ENCODE measurements at regions not wholly inside any gene's neighbourhood (a gene's known extent, or its start where the extent isn't known, plus 50 kb on each side); places are given as distances from the start of the nearest gene placed in this dataset.
"Not testable (repeated sequence)": the region's sequence is repeated elsewhere in the genome, so short reads cannot be mapped to it uniquely, and the experiment has no call there.

- DNase-seq, result no peak
Observed at GRCh38 chr20:41783423-41784208, 165.4 kb upstream of the CHD6 start.

- no peak for DNase-seq
Observed at GRCh38 chr20:41782730-41783406, 164.7 kb upstream of the CHD6 start.

- DNase-seq, result no peak
Observed at GRCh38 chr20:41782255-41782654, 164.1 kb upstream of the CHD6 start.

DNA sequence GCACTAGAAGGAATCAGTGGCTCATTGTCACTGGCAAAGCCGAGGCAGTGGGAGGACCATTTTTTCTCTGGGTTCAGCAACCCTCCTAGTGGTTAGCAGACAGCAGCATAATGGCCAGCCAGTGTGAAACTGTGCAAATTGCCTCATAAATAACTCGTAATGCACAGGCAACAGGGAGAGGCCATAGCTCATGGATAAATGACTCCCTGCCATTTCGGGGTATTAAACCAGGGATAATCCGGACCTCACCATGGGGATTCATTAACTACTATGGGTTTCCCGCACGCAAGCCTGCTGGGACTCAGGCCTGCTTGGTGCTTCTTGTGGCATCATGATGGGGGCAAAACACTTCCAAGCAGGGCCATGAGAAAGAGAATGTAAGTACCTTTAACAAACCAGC, 158.2 kb upstream of the CHD6 start:
- no peak for DNase-seq

GRCh38 chr20:41774291-41774690, 156.1 kb upstream of the CHD6 start:
- DNase-seq, result no peak

- no peak for DNase-seq
Observed at GRCh38 chr20:41770965-41771364, 152.8 kb upstream of the CHD6 start.

GRCh38 chr20:41770427-41770826, 152.2 kb upstream of the CHD6 start:
- no peak for DNase-seq

- DNase-seq, result no peak
Observed at GRCh38 chr20:41769592-41770018, 151.4 kb upstream of the CHD6 start.

- no peak for DNase-seq
Observed at GRCh38 chr20:41750137-41750536, 132.0 kb upstream of the CHD6 start.

GRCh38 chr20:41748756-41749582, 130.8 kb upstream of the CHD6 start:
- no peak for DNase-seq

DNA sequence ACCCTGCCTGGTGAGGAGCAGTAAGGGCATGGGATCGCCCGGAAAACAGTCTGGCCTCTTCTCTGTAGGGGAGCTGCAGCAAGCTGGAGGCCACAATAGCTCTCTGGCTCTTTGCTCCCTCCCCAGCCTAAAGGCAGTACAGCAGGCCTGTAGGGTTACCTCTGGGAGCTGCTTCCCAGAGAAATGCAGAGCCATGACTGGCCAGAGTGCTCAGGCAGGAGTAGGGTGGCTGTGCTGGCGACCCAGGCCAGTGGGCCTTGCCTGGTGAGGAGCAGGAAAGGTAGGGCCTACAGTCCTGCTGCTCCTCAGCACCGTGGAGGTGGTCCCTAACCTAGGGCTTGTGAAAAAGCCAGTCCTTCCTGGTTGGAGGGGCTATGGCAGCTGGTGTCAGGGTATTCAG, 129.9 kb upstream of the CHD6 start:
- DNase-seq, result no peak

GRCh38 chr20:41747226-41747625, 129.0 kb upstream of the CHD6 start:
- no peak for DNase-seq

DNA sequence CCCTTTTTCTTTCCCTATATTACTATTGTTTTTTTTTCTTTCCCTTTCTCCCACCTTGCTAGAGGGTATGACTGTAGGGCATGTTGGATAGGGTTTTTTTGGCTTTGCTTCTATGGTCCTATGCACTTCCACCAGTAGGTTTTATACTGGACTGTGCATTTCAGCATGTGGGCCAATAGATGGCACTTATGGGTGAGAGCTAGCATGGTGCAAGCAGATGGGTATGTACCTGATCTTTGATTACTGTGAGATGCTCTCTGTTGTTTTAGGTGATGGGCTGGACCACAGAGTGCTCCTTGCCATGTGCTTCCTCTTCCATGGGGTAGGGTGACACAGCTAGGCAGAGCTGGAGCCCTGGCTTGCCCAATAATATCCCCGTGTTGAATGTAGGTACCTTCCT, 128.5 kb upstream of the CHD6 start:
- DNase-seq, result no peak

DNA sequence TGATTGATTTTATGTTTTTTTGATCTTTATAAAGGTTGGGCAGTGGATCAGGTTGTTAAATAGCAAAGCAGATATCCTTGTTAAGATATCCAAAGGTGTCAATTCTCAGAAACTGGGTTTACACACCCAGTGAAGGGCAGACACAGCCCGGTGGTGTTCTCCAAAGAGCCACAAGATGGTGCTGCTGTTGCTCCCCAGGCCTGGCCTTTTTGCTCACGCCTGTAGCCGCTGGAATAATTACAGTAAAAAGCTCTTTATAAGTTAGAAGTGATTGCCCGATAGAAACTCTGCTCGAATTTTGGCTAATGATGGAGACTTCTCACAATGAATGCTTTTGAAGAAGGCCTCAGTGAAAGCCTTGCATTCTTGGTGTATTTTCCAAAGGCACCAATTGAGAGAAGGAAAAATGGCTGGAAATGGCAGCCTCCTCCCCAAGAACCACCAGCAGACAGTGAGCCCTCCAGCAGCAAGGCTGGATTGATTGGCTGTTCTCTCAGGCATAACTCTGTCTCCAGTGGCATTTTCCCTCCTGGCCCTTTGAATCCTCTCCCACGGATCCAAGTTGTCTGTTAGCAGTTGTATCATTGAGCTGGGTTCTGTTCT, 120.5 kb upstream of the CHD6 start:
- peak; percentile 50 for DNase-seq

GRCh38 chr20:41735949-41736348, 117.8 kb upstream of the CHD6 start:
- no peak for DNase-seq

DNA sequence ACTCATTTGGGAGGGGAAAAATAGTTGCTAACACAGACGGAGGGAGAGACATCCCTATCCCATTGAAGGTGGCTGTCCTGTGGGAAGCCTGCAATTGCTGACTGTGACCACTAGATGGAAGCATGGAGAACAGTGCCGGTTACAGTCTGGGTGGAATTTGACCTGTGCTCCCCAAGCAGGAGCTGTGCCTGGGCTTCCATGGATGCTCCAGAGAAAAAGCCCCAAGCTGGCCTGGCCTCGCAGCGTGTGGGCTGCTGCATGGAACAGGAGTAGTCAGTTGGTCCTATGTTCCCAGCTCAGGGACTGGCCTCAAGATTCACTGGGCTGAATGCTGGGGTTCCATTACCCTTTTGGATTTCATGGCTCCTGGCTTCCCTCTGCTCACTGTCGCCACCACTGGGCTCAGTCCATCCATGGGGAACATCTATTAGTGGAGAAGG, 116.3 kb upstream of the CHD6 start:
- peak; percentile 61 for DNase-seq

DNA sequence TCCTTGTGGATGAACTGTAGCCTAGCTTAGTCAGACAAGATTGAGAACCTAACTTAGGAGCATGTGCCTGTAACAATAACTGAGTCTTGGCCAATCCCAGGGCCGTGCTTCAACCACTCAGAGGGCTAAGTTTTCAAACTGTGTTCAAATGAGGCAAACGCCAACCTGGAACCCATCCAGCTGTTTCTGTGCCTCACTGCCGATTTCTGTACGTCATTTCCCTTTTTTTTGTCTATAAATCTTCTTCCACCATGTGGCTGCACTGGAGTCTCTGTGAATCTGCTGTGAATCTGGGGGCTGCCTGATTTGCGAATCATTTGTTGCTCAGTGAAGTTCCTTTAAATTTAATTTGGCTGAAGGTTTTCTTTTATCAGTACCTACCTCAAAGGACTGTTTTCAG, 115.0 kb upstream of the CHD6 start:
- peak; percentile 13 for DNase-seq

DNA sequence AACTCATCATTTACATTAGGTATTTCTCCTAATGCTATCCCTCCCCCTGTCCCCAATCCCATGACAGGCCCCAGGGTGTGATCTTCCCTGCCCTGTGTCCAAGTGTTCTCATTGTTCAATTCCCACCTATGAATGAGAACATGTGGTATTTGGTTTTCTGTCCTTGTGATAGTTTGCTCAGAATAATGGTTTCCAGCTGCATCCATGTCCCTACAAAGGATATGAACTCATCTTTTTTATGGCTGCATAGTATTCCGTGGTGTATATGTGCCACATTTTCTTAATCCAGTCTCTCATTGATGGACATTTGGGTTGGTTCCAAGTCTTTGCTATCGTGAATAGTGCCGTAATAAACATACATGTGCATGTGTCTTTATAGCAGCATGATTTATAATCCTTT, 113.0 kb upstream of the CHD6 start:
- not testable (repeated sequence) for DNase-seq

DNA sequence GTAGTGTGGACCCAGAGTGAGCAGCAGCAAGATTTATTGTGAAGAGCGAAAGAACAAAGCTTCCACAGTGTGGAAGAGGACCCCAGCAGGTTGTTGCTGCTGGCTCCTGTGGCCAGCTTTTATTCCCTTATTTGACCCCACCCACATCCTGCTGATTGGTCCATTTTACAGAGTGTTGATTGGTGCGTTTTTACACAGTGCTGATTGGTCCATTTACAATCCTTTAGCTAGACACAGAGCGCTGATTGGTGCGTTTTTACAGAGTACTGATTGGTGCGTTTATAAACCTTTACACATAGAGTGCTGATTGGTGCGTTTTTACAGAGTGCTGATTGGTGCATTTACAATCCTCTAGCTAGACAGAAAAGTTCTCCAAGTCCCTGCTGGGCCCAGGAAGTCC, 109.5 kb upstream of the CHD6 start:
- not testable (repeated sequence) for DNase-seq

DNA sequence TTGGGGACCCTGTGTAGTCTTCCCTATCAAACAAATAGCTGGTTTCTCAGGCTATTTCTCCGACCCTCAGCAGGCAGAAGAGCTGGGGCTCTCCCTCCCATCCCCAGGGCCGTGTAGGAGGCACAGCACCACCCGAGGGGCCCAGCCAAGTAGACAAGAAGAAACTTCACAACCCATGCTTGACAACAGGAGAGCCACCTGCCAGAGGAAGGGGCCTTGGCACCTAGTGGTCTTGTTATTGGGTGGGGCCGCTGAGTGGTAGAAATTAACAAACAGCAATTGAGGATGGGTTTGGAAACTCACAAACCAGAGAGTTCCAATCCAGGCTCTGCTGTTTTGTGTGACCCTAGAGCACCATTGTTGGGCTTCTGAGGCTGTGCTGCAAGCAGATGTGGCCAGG, 108.5 kb upstream of the CHD6 start:
- DNase-seq, result no peak

DNA sequence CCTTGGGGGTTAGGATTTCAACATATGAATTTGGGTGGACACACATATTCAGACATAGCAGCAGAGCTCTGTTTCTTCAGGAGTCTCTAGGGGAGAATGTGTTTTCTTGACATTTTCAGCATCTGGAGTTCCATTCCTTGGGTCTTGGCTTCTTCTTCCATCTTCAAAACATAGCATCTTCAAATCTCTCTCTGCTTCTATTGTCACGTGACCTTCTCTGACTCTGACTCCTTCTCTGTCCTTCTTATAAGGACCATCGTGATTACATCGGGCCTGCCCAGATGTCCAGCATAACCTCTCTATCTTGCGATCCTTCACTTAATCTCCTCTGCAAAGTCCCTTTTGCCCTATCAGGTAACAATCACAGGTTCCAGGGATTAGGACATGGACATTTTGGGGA, 101.0 kb upstream of the CHD6 start:
- DNase-seq, result no peak

- DNase-seq, result no peak
Observed at GRCh38 chr20:41717483-41717882, 99.3 kb upstream of the CHD6 start.

DNA sequence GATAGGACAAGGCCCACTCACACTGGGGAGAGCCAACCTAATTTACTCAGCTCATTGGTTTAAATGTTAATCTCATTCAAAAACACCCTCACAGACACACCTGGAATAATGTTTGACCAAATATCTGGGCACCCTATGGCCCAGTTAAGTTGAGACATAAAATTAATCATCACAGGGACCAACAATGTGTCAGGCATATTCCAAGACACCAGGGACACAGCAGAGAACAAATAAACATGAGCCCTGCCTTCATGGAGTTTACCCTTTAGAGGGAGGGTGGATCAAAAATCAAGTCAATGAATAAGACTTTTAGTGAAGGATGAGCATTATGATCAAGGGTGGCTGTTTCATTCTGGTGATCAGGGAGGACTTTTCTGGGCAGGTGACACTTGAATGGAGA, 98.7 kb upstream of the CHD6 start:
- DNase-seq, result no peak

All from suppressor macrophage treated with lipopolysaccharide for 4 hours (primary cell).